ENCODE measurements at regions not wholly inside any gene's neighbourhood (a gene's known extent, or its start where the extent isn't known, plus 50 kb on each side); places are given as distances from the start of the nearest gene placed in this dataset.

DNA sequence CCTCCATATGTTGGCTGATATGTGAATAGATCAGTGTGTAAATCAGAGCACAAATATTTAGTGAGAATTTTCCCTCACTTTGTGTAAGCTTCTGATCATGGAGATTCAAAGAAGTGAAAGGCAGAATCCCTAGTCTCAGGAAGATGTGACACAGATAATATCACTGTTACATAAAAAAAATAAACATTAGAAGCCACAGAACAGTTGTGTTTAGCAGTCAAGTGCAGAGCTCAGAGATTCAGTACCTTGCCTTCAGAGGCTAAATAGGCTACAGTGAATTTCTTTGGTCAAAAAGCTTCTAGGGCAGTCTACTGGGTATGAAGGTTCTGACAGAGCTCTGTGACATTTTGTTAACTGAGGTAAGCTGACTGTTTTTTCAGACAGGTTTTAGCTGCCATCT, 591.5 kb downstream of the METTL15 start:
- Histone ChIP-seq H3K27me3 (ENCODE audit: insufficient read depth, low read length) (no peaks in the 10 kb centered on the region), H2AFZ (ENCODE audit: low read depth, low read length) (no peak overlapping the region), H3K36me3 (ENCODE audit: insufficient read depth, low read length) (no peaks in the 10 kb centered on the region), H3K9me3 (ENCODE audit: insufficient read depth, low read depth, low read length) (no peaks in the 10 kb centered on the region), H3K27ac (ENCODE audit: low read depth, low read length) (no peak overlapping the region), H3K9ac (ENCODE audit: low read length) (no peak overlapping the region), H3K79me2 (ENCODE audit: insufficient read depth, low read length) (no peaks in the 10 kb centered on the region), H3K4me1 (ENCODE audit: insufficient read depth, low read length) (peaks cover 5% of the 10 kb centered on the region), H3K4me2 (ENCODE audit: low read length) (no peak overlapping the region), H3K4me3 (ENCODE audit: insufficient read depth, low read depth, low read length) (no peak overlapping the region), H4K20me1 (ENCODE audit: insufficient read depth, low read length) (no peaks in the 10 kb centered on the region)
- TF ChIP-seq, protein P1, sequence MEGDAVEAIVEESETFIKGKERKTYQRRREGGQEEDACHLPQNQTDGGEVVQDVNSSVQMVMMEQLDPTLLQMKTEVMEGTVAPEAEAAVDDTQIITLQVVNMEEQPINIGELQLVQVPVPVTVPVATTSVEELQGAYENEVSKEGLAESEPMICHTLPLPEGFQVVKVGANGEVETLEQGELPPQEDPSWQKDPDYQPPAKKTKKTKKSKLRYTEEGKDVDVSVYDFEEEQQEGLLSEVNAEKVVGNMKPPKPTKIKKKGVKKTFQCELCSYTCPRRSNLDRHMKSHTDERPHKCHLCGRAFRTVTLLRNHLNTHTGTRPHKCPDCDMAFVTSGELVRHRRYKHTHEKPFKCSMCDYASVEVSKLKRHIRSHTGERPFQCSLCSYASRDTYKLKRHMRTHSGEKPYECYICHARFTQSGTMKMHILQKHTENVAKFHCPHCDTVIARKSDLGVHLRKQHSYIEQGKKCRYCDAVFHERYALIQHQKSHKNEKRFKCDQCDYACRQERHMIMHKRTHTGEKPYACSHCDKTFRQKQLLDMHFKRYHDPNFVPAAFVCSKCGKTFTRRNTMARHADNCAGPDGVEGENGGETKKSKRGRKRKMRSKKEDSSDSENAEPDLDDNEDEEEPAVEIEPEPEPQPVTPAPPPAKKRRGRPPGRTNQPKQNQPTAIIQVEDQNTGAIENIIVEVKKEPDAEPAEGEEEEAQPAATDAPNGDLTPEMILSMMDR (IDR thresholded peaks at IDR 0.05; ENCODE audit: insufficient read depth, low read depth, low read length), result no peak
- no peak for TF ChIP-seq EZH2 (IDR thresholded peaks at IDR 0.05; ENCODE audit: insufficient read depth, low read length)
- H3K27me3 Mint-ChIP-seq (ENCODE audit: low read depth, unreplicated experiment), result no peaks in the 10 kb centered on the region
- no peak overlapping the region for H3K4me3 Mint-ChIP-seq (ENCODE audit: unreplicated experiment)
- H3K27ac Mint-ChIP-seq (ENCODE audit: unreplicated experiment), result no peak overlapping the region
- peaks cover 1% of the 10 kb centered on the region for H3K9me3 Mint-ChIP-seq (ENCODE audit: unreplicated experiment)
- FAIRE-seq, result no peak
- DNase-seq (ENCODE audit: low read depth), result no peak
- peaks cover 15% of the 10 kb centered on the region for H3K4me1 Mint-ChIP-seq (ENCODE audit: low read depth, unreplicated experiment)
- H3K36me3 Mint-ChIP-seq (ENCODE audit: low read depth, unreplicated experiment), result no peaks in the 10 kb centered on the region

- Histone ChIP-seq H3K36me3 (ENCODE audit: insufficient read depth, low read length) (no peaks in the 10 kb centered on the region), H3K9me3 (ENCODE audit: insufficient read depth, low read depth, low read length) (no peaks in the 10 kb centered on the region), H4K20me1 (ENCODE audit: insufficient read depth, low read length) (no peaks in the 10 kb centered on the region), H3K27ac (ENCODE audit: low read depth, low read length) (no peak overlapping the region), H3K9ac (ENCODE audit: low read length) (no peak overlapping the region), H3K4me3 (ENCODE audit: insufficient read depth, low read depth, low read length) (no peak overlapping the region), H2AFZ (ENCODE audit: low read depth, low read length) (no peak overlapping the region), H3K27me3 (ENCODE audit: insufficient read depth, low read length) (no peaks in the 10 kb centered on the region), H3K4me2 (ENCODE audit: low read length) (no peak overlapping the region), H3K4me1 (ENCODE audit: insufficient read depth, low read length) (peaks cover 5% of the 10 kb centered on the region), H3K79me2 (ENCODE audit: insufficient read depth, low read length) (no peaks in the 10 kb centered on the region)
- no peaks in the 10 kb centered on the region for H3K9me3 Mint-ChIP-seq (ENCODE audit: unreplicated experiment)
- TF ChIP-seq, protein P1 (IDR thresholded peaks at IDR 0.05; ENCODE audit: insufficient read depth, low read depth, low read length), result peak; percentile 62
- no peak for TF ChIP-seq EZH2 (IDR thresholded peaks at IDR 0.05; ENCODE audit: insufficient read depth, low read length)
- H3K4me3 Mint-ChIP-seq (ENCODE audit: unreplicated experiment), result no peak overlapping the region
- H3K27me3 Mint-ChIP-seq (ENCODE audit: low read depth, unreplicated experiment), result no peaks in the 10 kb centered on the region
- H3K4me1 Mint-ChIP-seq (ENCODE audit: low read depth, unreplicated experiment), result peaks cover 15% of the 10 kb centered on the region
- DNase-seq (ENCODE audit: low read depth) (peak; percentile 16), FAIRE-seq (no peak)
- no peak overlapping the region for H3K27ac Mint-ChIP-seq (ENCODE audit: unreplicated experiment)
- no peaks in the 10 kb centered on the region for H3K36me3 Mint-ChIP-seq (ENCODE audit: low read depth, unreplicated experiment)
Measured at GRCh38 chr11:28697920-28698827, 590.0 kb downstream of the METTL15 start.

GRCh38 chr11:28696591-28696990, 588.4 kb downstream of the METTL15 start:
- Mint-ChIP-seq H3K9me3 (ENCODE audit: unreplicated experiment) (no peaks in the 10 kb centered on the region), H3K4me1 (ENCODE audit: low read depth, unreplicated experiment) (peaks cover 13% of the 10 kb centered on the region), H3K36me3 (ENCODE audit: low read depth, unreplicated experiment) (no peaks in the 10 kb centered on the region), H3K27me3 (ENCODE audit: low read depth, unreplicated experiment) (no peaks in the 10 kb centered on the region), H3K4me3 (ENCODE audit: unreplicated experiment) (no peak overlapping the region), H3K27ac (ENCODE audit: unreplicated experiment) (no peak overlapping the region)
- H3K9ac ChIP-seq (ENCODE audit: low read length), result no peak overlapping the region
- no peak overlapping the region for H3K4me3 ChIP-seq (ENCODE audit: insufficient read depth, low read depth, low read length)
- FAIRE-seq (no peak), DNase-seq (ENCODE audit: low read depth) (peak; percentile 39)
- no peak overlapping the region for H2AFZ ChIP-seq (ENCODE audit: low read depth, low read length)
- H3K79me2 ChIP-seq (ENCODE audit: insufficient read depth, low read length), result no peaks in the 10 kb centered on the region
- no peaks in the 10 kb centered on the region for H3K4me1 ChIP-seq (ENCODE audit: insufficient read depth, low read length)
- H3K27me3 ChIP-seq (ENCODE audit: insufficient read depth, low read length), result no peaks in the 10 kb centered on the region
- no peaks in the 10 kb centered on the region for H3K9me3 ChIP-seq (ENCODE audit: insufficient read depth, low read depth, low read length)
- no peak overlapping the region for H3K4me2 ChIP-seq (ENCODE audit: low read length)
- TF ChIP-seq EZH2 (IDR thresholded peaks at IDR 0.05; ENCODE audit: insufficient read depth, low read length), result no peak
- TF ChIP-seq, protein P1 (IDR thresholded peaks at IDR 0.05; ENCODE audit: insufficient read depth, low read depth, low read length), result no peak
- no peaks in the 10 kb centered on the region for H4K20me1 ChIP-seq (ENCODE audit: insufficient read depth, low read length)
- no peaks in the 10 kb centered on the region for H3K36me3 ChIP-seq (ENCODE audit: insufficient read depth, low read length)
- H3K27ac ChIP-seq (ENCODE audit: low read depth, low read length), result no peak overlapping the region
